Astrocyte (in vitro differentiated cells and primary cell): ENCODE measurements at regions not wholly inside any gene's neighbourhood (a gene's known extent, or its start where the extent isn't known, plus 50 kb on each side); places are given as distances from the start of the nearest gene placed in this dataset.
A peak's percentile ranks its signal among the peaks of the same experiment; 100 is the strongest.

Experiments used
- DNase-seq: peaks from one replicate; pipeline ENCODE4 v3.0.0-alpha.2; 2010; ENCODE audit warnings: low read depth
- FAIRE-seq: peaks from 2 replicates; lab custom pipeline; 2011; peaks lifted over from hg19 to GRCh38; lab: Jason Lieb, UNC
- H2AFZ ChIP-seq: 2 replicates; pipeline ENCODE4 v1.6.0; 2012; ENCODE audit warnings: low read depth, low read length, inconsistent platforms
- H3K27ac ChIP-seq: 2 replicates; pipeline ENCODE4 v1.5.1; 2011; ENCODE audit warnings: low read depth, low read length, inconsistent platforms
- H3K27me3 ChIP-seq: 2 replicates; pipeline ENCODE4 v1.6.0; 2011; ENCODE audit warnings: low read length, inconsistent platforms; ENCODE audit not compliant: insufficient read depth
- H3K36me3 ChIP-seq: 2 replicates; pipeline ENCODE4 v1.5.1; 2011; ENCODE audit warnings: low read length, inconsistent platforms; ENCODE audit not compliant: insufficient read depth
- H3K4me1 ChIP-seq: 2 replicates; pipeline ENCODE4 v1.5.1; 2011; ENCODE audit warnings: low read length, inconsistent platforms; ENCODE audit not compliant: insufficient read depth
- H3K4me2 ChIP-seq: 2 replicates; pipeline ENCODE4 v1.6.0; 2012; ENCODE audit warnings: low read length, inconsistent platforms
- H3K4me3 ChIP-seq: 2 replicates; pipeline ENCODE4 v1.5.1; 2011; ENCODE audit warnings: low read depth, mild to moderate bottlenecking, low read length, inconsistent platforms; ENCODE audit not compliant: insufficient read depth
- H3K79me2 ChIP-seq: 2 replicates; pipeline ENCODE4 v1.6.0; 2012; ENCODE audit warnings: mild to moderate bottlenecking, low read length, inconsistent platforms; ENCODE audit not compliant: insufficient read depth
- H3K9ac ChIP-seq: 2 replicates; pipeline ENCODE4 v1.6.0; 2012; ENCODE audit warnings: mild to moderate bottlenecking, low read length, inconsistent platforms
- H3K9me3 ChIP-seq: 2 replicates; pipeline ENCODE4 v1.5.1; 2012; ENCODE audit warnings: low read depth, mild to moderate bottlenecking, low read length, inconsistent platforms; ENCODE audit not compliant: insufficient read depth
- H4K20me1 ChIP-seq: 2 replicates; pipeline ENCODE4 v1.6.0; 2012; ENCODE audit warnings: low read length, inconsistent platforms; ENCODE audit not compliant: insufficient read depth
- H3K27ac Mint-ChIP-seq: one replicate; pipeline ENCODE4 v1.8.0; 2021; ENCODE audit warnings: mild to moderate bottlenecking, mixed read lengths; ENCODE audit not compliant: unreplicated experiment
- H3K27me3 Mint-ChIP-seq: one replicate; pipeline ENCODE4 v1.8.0; 2021; ENCODE audit warnings: low read depth, mixed read lengths; ENCODE audit not compliant: unreplicated experiment
- H3K36me3 Mint-ChIP-seq: one replicate; pipeline ENCODE4 v1.8.0; 2021; ENCODE audit warnings: low read depth, mixed read lengths; ENCODE audit not compliant: unreplicated experiment
- H3K4me1 Mint-ChIP-seq: one replicate; pipeline ENCODE4 v1.8.0; 2021; ENCODE audit warnings: low read depth, mixed read lengths; ENCODE audit not compliant: unreplicated experiment
- H3K4me3 Mint-ChIP-seq: one replicate; pipeline ENCODE4 v1.8.0; 2021; ENCODE audit warnings: mild to moderate bottlenecking, moderate library complexity, mixed read lengths; ENCODE audit not compliant: unreplicated experiment
- H3K9me3 Mint-ChIP-seq: one replicate; pipeline ENCODE4 v1.8.0; 2021; ENCODE audit warnings: mild to moderate bottlenecking, mixed read lengths; ENCODE audit not compliant: unreplicated experiment
- EZH2 ChIP-seq: IDR thresholded peaks from 2 replicates; pipeline ENCODE4 v1.6.1; 2012; ENCODE audit warnings: mild to moderate bottlenecking, low read length, inconsistent platforms; ENCODE audit not compliant: insufficient read depth
- TF ChIP-seq, protein P1 (sequence below): IDR thresholded peaks from 2 replicates; pipeline ENCODE4 v1.5.1; 2011; ENCODE audit warnings: low read depth, mild to moderate bottlenecking, inconsistent platforms, low read length, moderate library complexity; ENCODE audit not compliant: insufficient read depth

DNA sequence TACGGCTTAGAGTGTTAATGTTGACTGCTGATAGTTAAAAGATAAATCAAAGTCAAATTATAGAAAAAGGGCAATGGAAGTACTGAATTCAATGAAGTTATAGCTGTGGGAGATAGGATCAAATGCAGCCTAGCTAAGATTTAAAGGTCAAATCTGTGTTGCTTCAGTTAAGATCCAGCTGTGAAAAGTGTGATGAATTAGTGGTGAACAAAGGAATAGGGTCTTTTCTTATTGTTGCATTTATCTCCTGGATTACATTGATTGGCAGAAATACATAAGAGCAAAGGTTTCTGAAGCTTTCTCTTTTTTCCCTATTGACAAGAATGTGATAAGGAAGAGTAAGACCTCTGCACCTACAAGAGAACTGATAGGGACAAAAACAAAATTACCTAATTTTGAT is 1234.6 kb upstream of the ADGRL2 start:
- H3K36me3 Mint-ChIP-seq: no peaks in the 10 kb centered on the region
- no peak for FAIRE-seq

GRCh38 chr1:80565406-80565805 is 1235.3 kb upstream of the ADGRL2 start:
- Histone ChIP-seq H3K9ac (no peak overlapping the region), H3K4me1 (no peaks in the 10 kb centered on the region), H2AFZ (no peak overlapping the region), H3K27me3 (no peaks in the 10 kb centered on the region), H3K79me2 (no peaks in the 10 kb centered on the region), H3K4me3 (no peak overlapping the region), H4K20me1 (no peaks in the 10 kb centered on the region), H3K9me3 (no peaks in the 10 kb centered on the region), H3K27ac (no peak overlapping the region), H3K36me3 (no peaks in the 10 kb centered on the region), H3K4me2 (no peak overlapping the region)
- TF ChIP-seq EZH2: no peak
- TF ChIP-seq, protein P1, sequence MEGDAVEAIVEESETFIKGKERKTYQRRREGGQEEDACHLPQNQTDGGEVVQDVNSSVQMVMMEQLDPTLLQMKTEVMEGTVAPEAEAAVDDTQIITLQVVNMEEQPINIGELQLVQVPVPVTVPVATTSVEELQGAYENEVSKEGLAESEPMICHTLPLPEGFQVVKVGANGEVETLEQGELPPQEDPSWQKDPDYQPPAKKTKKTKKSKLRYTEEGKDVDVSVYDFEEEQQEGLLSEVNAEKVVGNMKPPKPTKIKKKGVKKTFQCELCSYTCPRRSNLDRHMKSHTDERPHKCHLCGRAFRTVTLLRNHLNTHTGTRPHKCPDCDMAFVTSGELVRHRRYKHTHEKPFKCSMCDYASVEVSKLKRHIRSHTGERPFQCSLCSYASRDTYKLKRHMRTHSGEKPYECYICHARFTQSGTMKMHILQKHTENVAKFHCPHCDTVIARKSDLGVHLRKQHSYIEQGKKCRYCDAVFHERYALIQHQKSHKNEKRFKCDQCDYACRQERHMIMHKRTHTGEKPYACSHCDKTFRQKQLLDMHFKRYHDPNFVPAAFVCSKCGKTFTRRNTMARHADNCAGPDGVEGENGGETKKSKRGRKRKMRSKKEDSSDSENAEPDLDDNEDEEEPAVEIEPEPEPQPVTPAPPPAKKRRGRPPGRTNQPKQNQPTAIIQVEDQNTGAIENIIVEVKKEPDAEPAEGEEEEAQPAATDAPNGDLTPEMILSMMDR: no peak
- no peaks in the 10 kb centered on the region for H3K4me1 Mint-ChIP-seq
- H3K9me3 Mint-ChIP-seq: no peaks in the 10 kb centered on the region
- no peaks in the 10 kb centered on the region for H3K36me3 Mint-ChIP-seq
- H3K27me3 Mint-ChIP-seq: no peaks in the 10 kb centered on the region
- no peak overlapping the region for H3K27ac Mint-ChIP-seq
- no peak for FAIRE-seq
- no peak overlapping the region for H3K4me3 Mint-ChIP-seq
- no peak for DNase-seq

More for the DNA sequence above, 1234.6 kb upstream of the ADGRL2 start:
- no peaks in the 10 kb centered on the region for H3K4me1 ChIP-seq
- H2AFZ ChIP-seq: no peak overlapping the region
- Mint-ChIP-seq H3K27me3 (no peaks in the 10 kb centered on the region), H3K4me1 (no peaks in the 10 kb centered on the region), H3K9me3 (no peaks in the 10 kb centered on the region), H3K4me3 (no peak overlapping the region), H3K27ac (no peak overlapping the region)
- H3K27me3 ChIP-seq: no peaks in the 10 kb centered on the region
- H3K27ac ChIP-seq: no peak overlapping the region
- no peak overlapping the region for H3K9ac ChIP-seq
- no peak for TF ChIP-seq EZH2
- TF ChIP-seq, protein P1: no peak
- no peaks in the 10 kb centered on the region for H3K36me3 ChIP-seq
- no peaks in the 10 kb centered on the region for H3K79me2 ChIP-seq
- H3K9me3 ChIP-seq: no peaks in the 10 kb centered on the region
- H3K4me2 ChIP-seq: no peak overlapping the region
- H3K4me3 ChIP-seq: no peak overlapping the region
- no peak for DNase-seq
- no peaks in the 10 kb centered on the region for H4K20me1 ChIP-seq

- Mint-ChIP-seq H3K27ac (peak overlapping the region; percentile 62), H3K9me3 (no peaks in the 10 kb centered on the region), H3K27me3 (no peaks in the 10 kb centered on the region), H3K36me3 (no peaks in the 10 kb centered on the region), H3K4me3 (no peak overlapping the region), H3K4me1 (peaks cover 14% of the 10 kb centered on the region)
- Histone ChIP-seq H3K79me2 (no peaks in the 10 kb centered on the region), H2AFZ (no peak overlapping the region), H3K36me3 (no peaks in the 10 kb centered on the region), H3K27me3 (no peaks in the 10 kb centered on the region), H3K4me1 (peaks cover 3% of the 10 kb centered on the region), H3K9ac (no peak overlapping the region), H3K4me2 (peak overlapping the region; percentile 19), H3K9me3 (no peaks in the 10 kb centered on the region), H3K27ac (no peak overlapping the region), H4K20me1 (no peaks in the 10 kb centered on the region), H3K4me3 (no peak overlapping the region)
- FAIRE-seq: no peak
- TF ChIP-seq, protein P1: no peak
- no peak for TF ChIP-seq EZH2
- peak; percentile 45 for DNase-seq
These were observed 1258.5 kb upstream of the ADGRL2 start for GRCh38 chr1:80542231-80542630.
